NCI-H1092 treated with DMSO at 0.1 percent for 48 hours (cell line): ENCODE measurements at regions not wholly inside any gene's neighbourhood (a gene's known extent, or its start where the extent isn't known, plus 50 kb on each side); places are given as distances from the start of the nearest gene placed in this dataset.

ENCODE experiments used
- DNase-seq: peaks from one replicate; lab custom pipeline; 2025; lab: John Stamatoyannopoulos, UW

- DNase-seq = peak; percentile 22
These were observed 334.5 kb downstream of the SMAD2 start for GRCh38 chr18:47595831-47596501.

DNA sequence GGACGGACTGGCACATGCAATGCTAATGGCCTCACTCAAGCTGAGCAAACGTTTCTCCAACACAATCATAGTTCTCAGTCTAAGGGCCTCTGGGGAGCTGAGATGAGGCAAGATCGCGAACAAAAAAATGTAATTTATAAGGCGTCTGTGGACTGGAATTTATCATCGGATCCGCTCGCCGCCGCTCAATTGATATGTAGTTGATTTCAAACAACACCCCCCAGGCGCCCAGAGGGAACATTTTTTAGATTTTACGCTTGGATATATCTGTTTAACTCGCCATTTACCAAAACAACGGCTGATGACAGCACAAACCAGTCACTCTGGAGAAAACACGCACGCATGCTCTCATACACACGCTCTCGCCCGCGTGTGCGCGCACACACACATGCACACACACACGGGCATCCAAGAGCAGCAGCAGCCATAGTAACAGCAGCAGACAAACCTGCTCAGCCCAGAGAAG lies 335.8 kb downstream of the SMAD2 start:
- DNase-seq = peak; percentile 83

GRCh38 chr18:47593744-47594472 lies 336.6 kb downstream of the SMAD2 start:
- peak; percentile 80 for DNase-seq

- no peak for DNase-seq
These were observed 339.0 kb downstream of the SMAD2 start for GRCh38 chr18:47591429-47591828.

DNA sequence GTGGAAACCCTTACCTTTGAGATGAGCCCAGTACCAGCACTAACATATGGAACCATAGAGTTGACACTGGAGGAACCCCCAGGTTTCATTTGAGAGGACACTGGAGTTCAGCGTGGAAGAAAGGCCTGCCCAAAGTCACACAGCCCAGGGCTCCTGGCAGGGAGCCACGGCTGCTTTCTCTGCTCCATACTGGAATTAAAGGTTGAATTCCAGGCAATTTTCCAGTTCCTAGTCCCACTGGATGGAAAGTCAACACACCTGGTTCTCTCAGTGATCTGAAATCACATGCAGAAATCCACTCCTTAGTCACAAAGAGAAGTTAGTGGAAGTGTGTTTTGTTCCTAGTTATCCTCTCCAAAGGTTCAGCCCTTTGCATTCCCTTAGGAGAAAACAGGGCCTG lies 336.1 kb upstream of the SKOR2 start:
- DNase-seq = no peak

DNA sequence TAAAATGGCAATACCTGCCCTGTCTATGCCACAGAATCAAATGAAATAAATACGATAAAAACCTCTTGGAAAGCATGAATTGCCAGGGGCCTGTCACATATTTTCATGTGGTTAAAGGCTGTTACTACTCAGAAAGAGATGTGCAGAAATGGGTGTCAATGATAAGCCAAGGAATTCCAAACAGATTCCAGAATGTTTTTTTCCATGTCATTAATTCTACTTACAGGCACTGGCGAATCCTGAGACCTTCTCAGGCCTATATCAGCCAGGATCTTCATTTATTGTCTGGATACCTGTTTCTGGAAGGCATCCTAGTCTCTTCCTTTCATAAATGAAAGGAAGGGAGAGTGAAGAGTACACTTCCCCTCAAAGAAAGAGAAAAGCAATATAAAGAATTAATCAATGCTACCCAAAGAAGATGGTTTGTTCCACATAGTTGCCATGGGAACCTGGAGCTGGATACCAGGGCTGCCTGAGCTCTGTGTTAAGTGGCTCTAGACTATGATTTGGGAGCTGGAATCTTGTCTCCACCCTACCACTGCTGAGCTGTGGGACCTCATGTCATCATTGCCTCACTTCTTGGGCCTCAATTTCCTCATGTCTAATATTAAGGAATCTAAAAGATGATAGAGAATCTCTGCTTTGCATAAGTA lies 335.1 kb upstream of the SKOR2 start:
- DNase-seq = no peak

DNA sequence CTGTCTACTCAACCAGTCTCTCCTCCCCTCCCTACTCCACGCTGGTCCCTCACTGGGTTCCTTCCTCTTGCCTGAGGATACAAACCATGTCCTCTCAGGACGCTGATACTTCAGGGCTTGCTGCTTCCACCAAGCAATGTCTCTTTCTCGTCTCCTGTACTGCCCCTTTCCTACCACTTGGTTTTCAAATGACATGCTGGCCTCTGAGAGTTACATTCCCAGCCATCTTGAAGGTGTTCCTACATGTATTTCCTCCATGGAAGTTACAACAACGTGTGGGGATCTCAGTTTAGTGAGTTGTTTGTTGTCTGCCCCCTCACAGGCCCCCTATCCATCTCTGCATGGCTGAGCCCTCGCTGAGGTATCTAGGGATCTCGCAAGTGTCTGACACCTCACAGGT lies 334.5 kb upstream of the SKOR2 start:
- no peak for DNase-seq

DNA sequence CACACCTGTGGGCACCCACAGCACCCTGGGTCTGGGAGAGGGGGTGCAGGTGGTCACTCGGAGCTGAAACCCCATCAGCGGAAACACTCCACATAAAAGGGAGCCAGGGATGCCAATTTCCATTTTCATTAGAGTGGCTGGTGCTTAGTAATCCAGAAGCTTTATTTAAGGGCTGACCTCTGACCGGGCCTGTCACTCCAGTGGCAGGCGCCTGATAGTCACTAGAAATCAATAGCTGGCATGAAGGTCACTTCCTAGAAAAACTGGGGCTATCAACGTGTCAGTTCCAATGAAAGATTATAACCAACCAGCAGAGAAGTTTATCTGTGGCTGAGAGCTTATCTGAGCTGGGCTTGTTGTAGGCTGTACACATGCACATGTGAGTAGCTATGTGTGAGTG lies 333.7 kb upstream of the SKOR2 start:
- DNase-seq = no peak

- DNase-seq = no peak
These were observed 330.6 kb upstream of the SKOR2 start for GRCh38 chr18:47582093-47582492.

GRCh38 chr18:47577520-47577919 lies 326.1 kb upstream of the SKOR2 start:
- no peak for DNase-seq

DNA sequence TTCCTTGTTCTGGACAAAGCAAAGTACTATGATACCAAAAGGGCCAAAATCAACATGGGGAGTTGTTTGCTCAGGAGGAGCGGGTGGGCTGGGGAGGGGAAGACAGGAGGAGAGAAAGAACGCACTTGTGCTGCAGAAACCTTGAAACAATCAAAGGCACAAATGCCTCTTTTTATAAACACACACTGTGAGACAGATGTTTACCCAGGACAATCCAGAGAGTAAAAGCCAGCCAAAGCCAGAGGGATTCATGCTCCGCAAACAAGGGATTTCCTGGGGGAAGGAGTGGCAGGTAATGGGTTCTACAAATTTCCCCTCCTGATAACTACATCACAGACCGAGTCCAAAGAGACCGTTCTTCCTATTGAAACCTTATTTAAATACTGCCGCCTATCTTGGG lies 323.5 kb upstream of the SKOR2 start:
- DNase-seq = peak; percentile 64

- no peak for DNase-seq
These were observed 320.5 kb upstream of the SKOR2 start for GRCh38 chr18:47571957-47572356.

DNA sequence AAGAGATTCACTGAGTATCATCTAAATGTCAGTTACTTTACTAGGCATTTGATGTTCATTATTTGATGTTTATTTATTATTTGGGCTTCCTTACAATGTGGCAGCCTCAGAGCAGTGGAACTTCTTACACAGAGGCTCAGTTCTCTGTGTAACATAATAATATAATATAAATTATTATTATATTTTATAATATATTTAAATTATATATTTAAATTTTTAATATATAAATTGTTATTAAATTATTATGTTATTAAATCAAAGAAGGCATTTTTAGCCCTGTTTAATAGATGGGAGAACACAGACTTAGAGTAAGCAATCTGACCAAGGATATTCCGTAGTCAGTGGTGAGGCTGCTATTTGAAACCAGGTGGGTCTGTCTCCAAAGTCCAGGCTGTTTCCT lies 315.3 kb upstream of the SKOR2 start:
- no peak for DNase-seq

DNA sequence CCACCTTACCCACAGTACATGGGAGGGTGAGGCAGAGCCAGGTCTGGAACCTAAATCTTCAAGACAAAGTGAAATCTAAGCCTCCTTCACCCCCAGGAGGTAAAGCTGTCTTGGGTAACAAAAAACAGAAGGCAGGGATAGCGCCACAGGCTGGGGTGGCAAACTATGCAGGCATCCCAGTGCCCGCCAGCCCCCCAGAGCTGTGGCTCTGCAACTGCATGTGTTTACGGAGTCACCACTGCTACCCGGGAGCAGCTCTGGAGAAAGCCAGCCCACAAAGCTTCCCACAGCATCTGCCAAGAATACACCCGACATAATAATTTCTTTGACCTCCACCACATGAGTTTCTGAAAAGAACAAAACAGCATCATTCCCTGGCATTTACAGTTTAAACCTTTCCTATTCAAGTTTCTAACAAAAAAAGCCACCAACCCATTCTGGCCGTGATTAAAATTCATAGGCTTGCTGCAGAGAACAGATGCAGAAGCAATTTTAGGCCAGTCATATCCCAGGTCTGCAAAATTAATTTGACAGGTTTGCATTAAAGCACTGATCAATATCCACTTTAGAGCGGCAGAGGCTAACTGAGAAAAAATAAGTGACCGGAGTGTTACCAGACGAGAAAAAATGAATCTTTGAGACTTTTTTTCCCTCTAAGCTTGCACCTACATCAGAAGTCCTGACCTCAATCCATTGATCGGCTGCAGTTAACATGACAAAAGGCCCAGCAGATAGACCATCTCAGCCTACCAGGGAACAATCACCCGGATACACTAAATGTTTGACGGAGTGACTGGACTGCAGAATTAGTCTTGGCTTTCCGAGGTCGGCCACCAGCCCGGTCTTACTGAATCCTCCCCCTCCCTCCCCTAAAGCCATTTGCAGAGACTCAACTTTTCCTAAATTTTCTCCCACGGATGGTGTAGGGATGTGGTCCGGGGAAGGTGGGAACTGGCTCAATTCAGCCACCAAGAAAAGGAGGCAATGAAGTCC lies 309.6 kb upstream of the SKOR2 start:
- no peak for DNase-seq

- no peak for DNase-seq
These were observed 306.8 kb upstream of the SKOR2 start for GRCh38 chr18:47558110-47558750.

GRCh38 chr18:47557160-47557559 lies 305.7 kb upstream of the SKOR2 start:
- DNase-seq = no peak

GRCh38 chr18:47552783-47553182 lies 301.3 kb upstream of the SKOR2 start:
- DNase-seq = no peak

GRCh38 chr18:47550611-47551010 lies 299.2 kb upstream of the SKOR2 start:
- DNase-seq = no peak

- peak; percentile 65 for DNase-seq
These were observed 297.6 kb upstream of the SKOR2 start for GRCh38 chr18:47549021-47549540.

DNA sequence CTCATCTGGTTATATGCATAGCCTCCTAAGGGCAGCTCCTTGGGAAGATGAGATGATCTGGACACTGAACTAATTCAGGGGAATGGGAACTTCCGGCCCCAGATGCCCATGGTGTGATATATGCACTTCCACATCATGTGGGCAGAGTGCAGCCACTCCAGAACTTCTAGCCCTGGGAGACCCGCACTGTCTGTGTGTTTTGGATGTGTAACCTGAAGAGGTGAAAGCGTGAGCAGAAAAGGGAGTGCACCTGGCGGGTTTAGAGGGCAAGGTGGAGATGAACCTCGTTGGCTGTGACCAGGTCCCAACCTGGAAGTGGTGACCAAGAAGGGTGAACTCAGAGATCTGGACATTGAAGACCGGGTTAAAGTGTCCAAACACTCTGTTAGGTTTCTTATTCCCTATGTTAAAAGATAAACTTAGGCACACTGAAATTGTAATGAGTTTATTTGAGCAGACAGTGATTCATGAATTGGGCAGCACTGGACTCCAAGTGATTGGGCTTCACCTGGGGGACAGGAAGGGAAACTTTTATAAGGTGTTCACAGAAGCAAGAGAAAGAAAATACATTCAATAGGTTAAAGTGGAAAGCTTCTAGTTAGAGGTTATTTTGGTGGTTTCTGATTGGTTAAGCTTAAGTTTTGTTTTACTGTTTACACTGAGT lies 296.2 kb upstream of the SKOR2 start:
- DNase-seq = no peak

- DNase-seq = no peak
These were observed 294.2 kb upstream of the SKOR2 start for GRCh38 chr18:47545613-47546012.
